GM12865 (cell line): ENCODE measurements at regions not wholly inside any gene's neighbourhood (a gene's known extent, or its start where the extent isn't known, plus 50 kb on each side); places are given as distances from the start of the nearest gene placed in this dataset.

ENCODE experiments used
- DNase-seq: peaks from one replicate; pipeline ENCODE4 v3.0.0; 2010; ENCODE audit warnings: low read depth
- H3K4me3 ChIP-seq: 2 replicates; pipeline ENCODE4 v1.5.1; 2011; ENCODE audit warnings: mild to moderate bottlenecking, low read depth, low read length, control low read depth
- CTCF ChIP-seq: IDR thresholded peaks from 2 replicates; pipeline ENCODE4 v1.5.1; 2011; ENCODE audit warnings: low read length, control low read depth, low read depth, inconsistent platforms; ENCODE audit not compliant: insufficient read depth; ENCODE audit errors: missing control alignments

GRCh38 chr7:16309129-16309528 is 112.2 kb downstream of the CRPPA start:
- no peak for DNase-seq
- TF ChIP-seq CTCF: no peak
- no peak overlapping the region for H3K4me3 ChIP-seq

GRCh38 chr7:16301291-16301690 is 120.0 kb downstream of the CRPPA start:
- H3K4me3 ChIP-seq: no peak overlapping the region
- no peak for DNase-seq
- TF ChIP-seq CTCF: no peak

GRCh38 chr7:16300361-16300895 is 120.9 kb downstream of the CRPPA start:
- TF ChIP-seq CTCF: no peak
- H3K4me3 ChIP-seq: no peak overlapping the region
- DNase-seq: no peak

GRCh38 chr7:16299853-16300252 is 121.5 kb downstream of the CRPPA start:
- TF ChIP-seq CTCF: no peak
- no peak for DNase-seq
- no peak overlapping the region for H3K4me3 ChIP-seq

GRCh38 chr7:16298221-16298620 is 123.1 kb downstream of the CRPPA start:
- no peak for DNase-seq
- no peak overlapping the region for H3K4me3 ChIP-seq
- no peak for TF ChIP-seq CTCF

GRCh38 chr7:16295558-16295957 is 125.8 kb downstream of the CRPPA start:
- DNase-seq: no peak
- TF ChIP-seq CTCF: no peak
- no peak overlapping the region for H3K4me3 ChIP-seq

- no peak for TF ChIP-seq CTCF
- no peak for DNase-seq
- no peak overlapping the region for H3K4me3 ChIP-seq
Measured at GRCh38 chr7:16293669-16294425, 127.5 kb downstream of the CRPPA start.
